H1 (cell line): ENCODE measurements at regions not wholly inside any gene's neighbourhood (a gene's known extent, or its start where the extent isn't known, plus 50 kb on each side); places are given as distances from the start of the nearest gene placed in this dataset.

ENCODE experiments used
- CTCF ChIA-PET: fragments of 300-600 bp; sonication (Branson Sonifier 250); formaldehyde crosslinking; loops from one replicate; lab custom pipeline; 2021; ENCODE audit not compliant: partially characterized antibody; lab: Charles Lee
- POLR2A ChIA-PET: fragments of 300-600 bp; sonication (Branson Sonifier 250); formaldehyde crosslinking; loops from one replicate; lab custom pipeline; 2021; ENCODE audit warnings: inconsistent platforms; ENCODE audit not compliant: partially characterized antibody; lab: Charles Lee
- DNase-seq, 2 experiments: peaks; one replicate each; pipeline versions ENCODE4 v3.0.0 to v3.0.0-alpha.2; 2010 to 2022; ENCODE audit warnings: low spot score in 2 of 2, low read depth in 1 of 2, mixed read lengths in 1 of 2
- FAIRE-seq: peaks from 2 replicates; lab custom pipeline; 2011; peaks lifted over from hg19 to GRCh38; lab: Jason Lieb, UNC
- H2AFZ ChIP-seq: 2 replicates; pipeline ENCODE4 v1.8.1; 2012; ENCODE audit warnings: low read length, inconsistent platforms
- H2AK5ac ChIP-seq: 2 replicates; pipeline ENCODE4 v1.6.1; 2013; ENCODE audit warnings: low read depth, low read length
- H2BK120ac ChIP-seq: replicated peaks from 2 replicates; pipeline ENCODE3; 2013; ENCODE audit warnings: low read depth, low read length, inconsistent platforms
- H2BK12ac ChIP-seq: 2 replicates; pipeline ENCODE4 v1.6.1; 2013; ENCODE audit warnings: low read depth, low read length
- H2BK15ac ChIP-seq: 2 replicates; pipeline ENCODE4 v1.6.1; 2013; ENCODE audit warnings: low read length
- H2BK20ac ChIP-seq: 2 replicates; pipeline ENCODE4 v1.6.1; 2013; ENCODE audit warnings: low read length
- H2BK5ac ChIP-seq: 2 replicates; pipeline ENCODE4 v1.6.1; 2013; ENCODE audit warnings: low read depth, low read length
- H3K14ac ChIP-seq: 2 replicates; pipeline ENCODE4 v1.6.1; 2013; ENCODE audit warnings: inconsistent platforms; ENCODE audit not compliant: insufficient read length
- H3K18ac ChIP-seq: 2 replicates; pipeline ENCODE4 v1.6.1; 2013; ENCODE audit warnings: low read length; ENCODE audit errors: extremely low read depth
- H3K23ac ChIP-seq: 2 replicates; pipeline ENCODE4 v1.6.1; 2013; ENCODE audit warnings: inconsistent platforms; ENCODE audit not compliant: insufficient read length
- H3K23me2 ChIP-seq: 2 replicates; pipeline ENCODE4 v1.6.1; 2013; ENCODE audit warnings: low read depth, low read length
- H3K27ac ChIP-seq: 2 replicates; pipeline ENCODE4 v1.6.1; 2011; ENCODE audit warnings: low read depth, low read length, inconsistent platforms
- H3K27me3 ChIP-seq, 4 experiments: replicated peaks in 1 of 4; 1 replicate in 1 of 4; 2 replicates in 3 of 4; pipeline versions ENCODE4 v1.6.1 to v1.8.1; 2011 to 2013; ENCODE audit warnings: low read length in 3 of 4, mild to moderate bottlenecking in 3 of 4, inconsistent platforms in 2 of 4, mixed read lengths in 2 of 4, moderate library complexity in 1 of 4; ENCODE audit not compliant: control insufficient read depth in 3 of 4, insufficient read depth in 3 of 4; ENCODE audit errors: extremely low read depth in 1 of 4
- H3K36me3 ChIP-seq, 4 experiments: 2 replicates each; pipeline versions ENCODE4 v1.6.1 to v1.8.1; 2011 to 2013; ENCODE audit warnings: mild to moderate bottlenecking in 4 of 4, low read length in 3 of 4, moderate library complexity in 2 of 4, control low read depth in 1 of 4, inconsistent platforms in 1 of 4; ENCODE audit not compliant: insufficient read depth in 4 of 4, control insufficient read depth in 2 of 4
- H3K4ac ChIP-seq: replicated peaks from 2 replicates; pipeline ENCODE3; 2013; ENCODE audit warnings: low read length, low read depth, mixed read lengths, inconsistent platforms; ENCODE audit not compliant: insufficient read length
- H3K4me1 ChIP-seq, 4 experiments: replicated peaks in 1 of 4; 1 replicate in 1 of 4; 2 replicates in 3 of 4; pipeline versions ENCODE4 v1.6.1 to v1.8.1; 2011 to 2013; ENCODE audit warnings: low read length in 3 of 4, inconsistent platforms in 2 of 4, mixed read lengths in 1 of 4; ENCODE audit not compliant: insufficient read depth in 4 of 4, control insufficient read depth in 3 of 4
- H3K4me2 ChIP-seq, 2 experiments: 2 replicates each; pipeline versions ENCODE4 v1.6.1 to v1.8.1; 2011 to 2013; ENCODE audit warnings: low read depth in 2 of 2, low read length in 2 of 2, control low read depth in 1 of 2, inconsistent platforms in 1 of 2, mild to moderate bottlenecking in 1 of 2; ENCODE audit not compliant: insufficient read depth in 1 of 2
- H3K4me3 ChIP-seq, 4 experiments: fragments of 200-600, 300-600 bp in 1 of 4; sonication (generic), shearing (Covaris generic), sonication (Bioruptor Twin) in 1 of 4; 2 replicates each; pipeline versions ENCODE4 v1.5.1 to v1.8.1; 2011 to 2016; ENCODE audit warnings: low read length in 4 of 4, low read depth in 3 of 4, control low read depth in 2 of 4, inconsistent platforms in 2 of 4, mild to moderate bottlenecking in 2 of 4, mixed read lengths in 1 of 4, moderate library complexity in 1 of 4; ENCODE audit not compliant: insufficient read depth in 2 of 4; ENCODE audit errors: extremely low read depth in 1 of 4
- H3K56ac ChIP-seq: replicated peaks from 2 replicates; pipeline ENCODE3; 2013; ENCODE audit warnings: low read depth, mild to moderate bottlenecking, mixed read lengths, low read length, inconsistent platforms; ENCODE audit not compliant: insufficient read length
- H3K79me1 ChIP-seq: 2 replicates; pipeline ENCODE4 v1.6.1; 2013; ENCODE audit warnings: low read depth, low read length, control low read depth
- H3K79me2 ChIP-seq, 2 experiments: 2 replicates each; pipeline versions ENCODE4 v1.6.1 to v1.8.1; 2012 to 2013; ENCODE audit warnings: low read length in 2 of 2, mild to moderate bottlenecking in 2 of 2, inconsistent platforms in 1 of 2; ENCODE audit not compliant: insufficient read depth in 2 of 2, control insufficient read depth in 1 of 2
- H3K9ac ChIP-seq, 4 experiments: replicated peaks in 1 of 4; 1 replicate in 1 of 4; 2 replicates in 3 of 4; pipeline versions ENCODE4 v1.6.1 to v1.8.1; 2011 to 2013; ENCODE audit warnings: low read depth in 3 of 4, low read length in 3 of 4, control low read depth in 2 of 4, mild to moderate bottlenecking in 2 of 4, moderate library complexity in 2 of 4, inconsistent platforms in 1 of 4; ENCODE audit errors: extremely low read depth in 1 of 4
- H3K9me3 ChIP-seq, 2 experiments: 2 replicates each; pipeline versions ENCODE4 v1.6.1 to v1.8.1; 2012 to 2013; ENCODE audit warnings: mild to moderate bottlenecking in 2 of 2, moderate library complexity in 2 of 2, control low read depth in 1 of 2, inconsistent platforms in 1 of 2, low read depth in 1 of 2, low read length in 1 of 2, mixed read lengths in 1 of 2; ENCODE audit not compliant: insufficient read depth in 2 of 2
- H4K20me1 ChIP-seq, 2 experiments: replicated peaks in 1 of 2; 2 replicates each; pipeline versions ENCODE3 to v1.8.1; 2011 to 2013; ENCODE audit warnings: inconsistent platforms in 2 of 2, low read length in 2 of 2, mild to moderate bottlenecking in 1 of 2; ENCODE audit not compliant: insufficient read depth in 2 of 2, control insufficient read depth in 1 of 2
- H4K5ac ChIP-seq: 2 replicates; pipeline ENCODE4 v1.6.1; 2013; ENCODE audit warnings: low read length, low read depth, mixed read lengths, inconsistent platforms; ENCODE audit not compliant: insufficient read length
- H4K8ac ChIP-seq: 2 replicates; pipeline ENCODE4 v1.8.0; 2013; ENCODE audit warnings: mild to moderate bottlenecking, moderate library complexity, low read length, inconsistent platforms; ENCODE audit not compliant: insufficient read depth; ENCODE audit errors: extremely low read depth
- H4K91ac ChIP-seq: replicated peaks from 2 replicates; pipeline ENCODE3; 2013; ENCODE audit warnings: low read length, mixed read lengths, inconsistent platforms; ENCODE audit not compliant: insufficient read length
- BCL11A ChIP-seq, 2 experiments: IDR thresholded peaks; one replicate each; pipeline ENCODE4 v1.6.1; 2011; ENCODE audit warnings: low read depth in 2 of 2, low read length in 2 of 2, mild to moderate bottlenecking in 2 of 2
- KDM1A ChIP-seq: fragments of 200-600, 300-600 bp; sonication (generic); IDR thresholded peaks from 2 replicates; pipeline ENCODE4 v1.7.1; 2016; ENCODE audit warnings: mild to moderate bottlenecking, low read length, borderline replicate concordance
- SIRT6 ChIP-seq: IDR thresholded peaks from one replicate; pipeline ENCODE4 v1.7.1; 2012; ENCODE audit warnings: low read length, inconsistent platforms
- TAF1 ChIP-seq: IDR thresholded peaks from 2 replicates; pipeline ENCODE4 v1.6.1; 2011; ENCODE audit warnings: mild to moderate bottlenecking, low read depth, low read length
- TAF7 ChIP-seq: optimal IDR thresholded peaks from 2 replicates; pipeline ENCODE3; 2011; ENCODE audit warnings: low read depth, mild to moderate bottlenecking, inconsistent platforms, low read length, moderate library complexity, borderline replicate concordance
- ZNF274 ChIP-seq: IDR thresholded peaks from 2 replicates; pipeline ENCODE4 v1.7.0; 2012; ENCODE audit warnings: low read length, borderline replicate concordance; ENCODE audit errors: extremely low read depth
- WGBS, 2 experiments: shearing (Covaris generic) in 1 of 2; methylation state at CpG; one replicate each; pipeline versions ENCODE4 v1.1.6 to v1.1.7; 2013 to 2015; ENCODE audit warnings: low lambda C conversion rate in 2 of 2, mixed read lengths in 2 of 2, inconsistent platforms in 1 of 2, low coverage in 1 of 2, missing lambda C conversion rate in 1 of 2; ENCODE audit not compliant: insufficient replicate concordance in 2 of 2, insufficient coverage in 1 of 2, insufficient read length in 1 of 2; ENCODE audit errors: extremely low coverage in 1 of 2, missing lambda C conversion rate in 1 of 2; 5-methylcytosine and 5-hydroxymethylcytosine counted together

- ChIA-PET POLR2A (no interaction called here), CTCF (interaction anchor here (0.9 to 5.7 kb wide), 2 partner anchors 9 to 21 kb away, joined by 3 to 24 read pairs; no protein-coding TSS in a partner anchor)
- FAIRE-seq: no peak
- no peak overlapping the region for H3K23ac ChIP-seq
- H3K4ac ChIP-seq: no peak overlapping the region
- H4K91ac ChIP-seq: no peak overlapping the region
- TF ChIP-seq KDM1A (no peak), TAF1 (no peak), TAF7 (no peak), SIRT6 (no peak), BCL11A (IDR thresholded peaks at IDR 0.05; ENCODE audit: low read depth in 2 of 2, low read length in 2 of 2) (no peak), ZNF274 (no peak)
- no peak overlapping the region for H3K4me2 ChIP-seq
- no peak overlapping the region for H3K9ac ChIP-seq
- no peaks in the 10 kb centered on the region for H4K20me1 ChIP-seq
- DNase-seq: no peak
- no peak overlapping the region for H2AK5ac ChIP-seq
- H3K4me1 ChIP-seq: no peaks in the 10 kb centered on the region
- 93% methylated on average over 1 of the region's 1 CpG; no CpG with 5 or more reads in 1 of the 2 experiments for WGBS, 2 experiments
- no peak overlapping the region for H2BK5ac ChIP-seq
- no peak overlapping the region for H2BK120ac ChIP-seq
- H2BK15ac ChIP-seq: no peak overlapping the region
- H3K18ac ChIP-seq: no peak overlapping the region
- no peaks in the 10 kb centered on the region for H3K27me3 ChIP-seq
- no peaks in the 10 kb centered on the region for H3K23me2 ChIP-seq
- no peak overlapping the region for H3K56ac ChIP-seq
- H3K4me3 ChIP-seq: no peak overlapping the region
- H2BK12ac ChIP-seq: no peak overlapping the region
- no peak overlapping the region for H3K14ac ChIP-seq
- no peaks in the 10 kb centered on the region for H3K9me3 ChIP-seq
- H4K8ac ChIP-seq: no peak overlapping the region
- no peaks in the 10 kb centered on the region; the same call in 1 of the 2 replicates for H3K79me1 ChIP-seq
- H2AFZ ChIP-seq: no peak overlapping the region
- H3K36me3 ChIP-seq: no peaks in the 10 kb centered on the region
- H4K5ac ChIP-seq: no peak overlapping the region
- no peak overlapping the region for H3K27ac ChIP-seq
- no peaks in the 10 kb centered on the region for H3K79me2 ChIP-seq
- H2BK20ac ChIP-seq: no peak overlapping the region
Observed at GRCh38 chr5:167713896-167714295, 577.5 kb upstream of the WWC1 start.
